Urinary bladder (tissue), 3 donors: ENCODE measurements at regions not wholly inside any gene's neighbourhood (a gene's known extent, or its start where the extent isn't known, plus 50 kb on each side); places are given as distances from the start of the nearest gene placed in this dataset.

Source experiments
- DNase-seq: peaks from one replicate; pipeline ENCODE4 v3.0.0-alpha.2; 2015; ENCODE audit errors: extremely low spot score
- H3K27ac ChIP-seq: one replicate; pipeline ENCODE4 v1.5.1; 2013; ENCODE audit warnings: low read depth, mild to moderate bottlenecking, moderate library complexity
- H3K36me3 ChIP-seq: one replicate; pipeline ENCODE4 v1.6.1; 2013; ENCODE audit warnings: mild to moderate bottlenecking, moderate library complexity; ENCODE audit not compliant: insufficient read depth
- H3K4me1 ChIP-seq: one replicate; pipeline ENCODE4 v1.6.1; 2013; ENCODE audit warnings: mild to moderate bottlenecking, moderate library complexity; ENCODE audit not compliant: insufficient read depth
- H3K4me3 ChIP-seq: one replicate; pipeline ENCODE4 v1.5.1; 2013; ENCODE audit warnings: low read depth, low read length
- WGBS: extraction: QIAGEN DNeasy Blood & Tissue Kit; methylation state at CpG from one replicate; pipeline ENCODE4 v1.1.7; 2013; 5-methylcytosine and 5-hydroxymethylcytosine counted together
- donor health status: healthy with polysubstance abuse.
- donor health status: healthy.

DNA sequence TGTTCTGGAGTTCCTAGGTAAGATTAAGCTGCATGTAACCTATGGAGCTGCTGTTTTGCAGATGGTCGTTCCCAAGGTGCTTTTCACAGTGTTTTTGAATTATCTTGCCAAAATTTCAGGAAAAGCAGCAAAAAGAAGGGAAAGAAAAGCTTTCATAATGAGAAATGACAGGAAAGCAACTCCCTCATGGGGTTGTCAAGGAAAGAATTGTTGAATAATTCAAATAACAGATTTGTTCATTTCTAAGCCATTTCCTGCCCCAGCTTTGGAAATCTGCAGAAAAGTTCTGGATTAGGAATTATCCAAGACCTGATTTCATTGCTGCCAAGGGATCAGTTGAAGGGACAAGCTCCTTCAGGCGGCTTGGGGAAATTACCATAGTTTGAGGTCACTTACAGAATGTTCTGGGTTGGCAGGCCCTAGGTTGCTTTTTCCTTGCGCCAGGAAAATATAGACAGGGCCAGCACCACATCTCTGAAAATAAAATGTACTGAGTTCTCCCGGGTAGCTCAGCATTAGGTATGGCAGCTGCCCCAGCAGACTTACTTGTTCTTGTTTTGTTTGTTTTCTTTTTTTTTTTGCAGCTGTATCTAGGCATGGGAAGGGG lies 354.7 kb downstream of the STIM2 start:
- Histone ChIP-seq H3K27ac (no peak overlapping the region), H3K4me3 (no peak overlapping the region), H3K36me3 (no peaks in the 10 kb centered on the region), H3K4me1 (no peaks in the 10 kb centered on the region)
- WGBS: 75% methylated on average over 4 of the region's 4 CpGs
- no peak for DNase-seq

DNA sequence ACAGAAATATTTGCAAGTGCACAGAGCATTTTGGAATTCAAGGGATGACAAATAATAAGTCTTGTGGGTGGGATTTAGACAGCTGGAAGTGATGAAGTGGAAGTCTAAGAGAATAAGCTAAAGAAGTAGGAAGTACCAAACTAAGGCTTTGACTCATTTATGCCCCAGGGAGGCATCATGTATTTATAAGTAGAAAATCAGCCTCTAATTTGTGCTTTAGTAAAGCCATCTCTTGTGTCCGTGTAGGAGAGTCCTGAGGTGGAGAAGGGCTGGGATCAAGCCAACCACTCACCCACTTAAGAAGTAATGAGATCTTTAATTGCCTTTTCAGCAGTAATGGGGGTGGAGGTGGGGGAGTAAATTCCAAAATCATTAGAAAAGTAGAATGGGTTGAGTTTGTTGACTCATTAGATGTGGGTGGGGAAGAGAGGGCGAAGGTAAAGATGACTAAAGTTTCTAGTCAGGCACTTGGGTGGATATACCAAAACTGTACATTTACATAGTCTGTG lies 356.7 kb downstream of the STIM2 start:
- Histone ChIP-seq H3K36me3 (no peaks in the 10 kb centered on the region), H3K27ac (no peak overlapping the region), H3K4me3 (no peak overlapping the region), H3K4me1 (no peaks in the 10 kb centered on the region)
- DNase-seq: no peak
- 45% methylated on average over 2 of the region's 2 CpGs for WGBS

DNA sequence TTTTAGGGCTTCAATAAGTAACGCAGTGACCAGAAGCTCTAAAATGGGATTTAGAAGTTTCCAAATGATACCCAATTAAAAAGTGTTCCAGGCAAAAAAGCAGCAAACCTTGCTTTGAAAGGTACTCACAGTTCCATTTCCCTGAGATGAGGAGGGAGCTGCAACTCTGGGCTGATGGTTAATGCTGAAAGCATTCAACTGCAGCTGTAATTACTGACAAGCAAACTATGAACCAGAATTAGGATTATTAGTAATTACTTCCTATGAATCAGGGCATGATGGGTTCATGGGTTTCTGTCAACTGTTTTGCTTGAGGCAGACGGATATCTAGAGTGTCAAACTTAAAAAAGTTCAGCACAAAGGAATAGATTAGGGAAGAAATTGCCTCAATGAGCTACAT lies 357.4 kb downstream of the STIM2 start:
- no peak for DNase-seq
- no peaks in the 10 kb centered on the region for H3K36me3 ChIP-seq
- 31% methylated on average over 2 of the region's 2 CpGs for WGBS
- no peak overlapping the region for H3K27ac ChIP-seq
- no peaks in the 10 kb centered on the region for H3K4me1 ChIP-seq
- H3K4me3 ChIP-seq: no peak overlapping the region

DNA sequence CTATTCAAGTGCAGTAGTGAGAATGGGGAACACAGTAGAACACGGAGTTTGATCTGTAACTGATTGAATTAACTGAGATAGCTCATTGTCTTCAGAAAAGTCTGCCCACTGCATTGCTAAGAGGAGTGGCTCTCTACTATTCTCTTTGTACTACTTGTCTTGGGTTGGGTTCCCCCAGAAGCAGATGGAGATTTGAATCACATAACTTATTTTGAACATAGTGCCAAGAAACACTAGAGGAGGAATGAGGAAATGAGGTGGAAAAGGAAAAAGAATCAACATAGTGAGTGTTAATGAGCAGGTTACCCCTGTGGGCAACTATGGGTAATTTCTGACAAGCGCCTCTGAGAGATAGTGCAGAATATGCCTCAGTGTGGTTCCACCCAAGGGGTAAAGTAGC lies 362.7 kb downstream of the STIM2 start:
- Histone ChIP-seq H3K27ac (no peak overlapping the region), H3K4me1 (no peaks in the 10 kb centered on the region), H3K4me3 (no peak overlapping the region), H3K36me3 (no peaks in the 10 kb centered on the region)
- DNase-seq: no peak
- WGBS: 80% methylated on average over 2 of the region's 2 CpGs

DNA sequence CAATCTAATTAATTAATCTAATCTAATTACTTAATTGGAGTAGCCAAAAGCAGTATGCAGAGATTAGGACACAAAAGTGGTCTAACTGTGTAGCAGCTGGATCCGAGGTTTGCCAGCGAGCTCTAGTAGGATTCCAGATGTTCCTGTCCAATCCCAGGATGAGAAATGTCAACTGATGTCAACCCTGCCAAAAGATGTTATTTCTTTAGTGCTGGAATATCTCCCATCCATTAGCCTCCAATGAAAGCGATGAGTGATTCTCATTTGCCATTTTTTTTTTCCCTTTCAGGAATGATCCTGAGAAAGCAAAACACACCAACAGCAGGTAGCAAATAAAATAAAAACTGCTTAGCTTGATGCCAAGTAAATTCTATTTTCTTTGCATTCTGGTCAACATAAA lies 372.9 kb downstream of the STIM2 start:
- no peaks in the 10 kb centered on the region for H3K36me3 ChIP-seq
- DNase-seq: no peak
- H3K4me1 ChIP-seq: no peaks in the 10 kb centered on the region
- 72% methylated on average over 3 of the region's 3 CpGs for WGBS
- no peak overlapping the region for H3K27ac ChIP-seq
- H3K4me3 ChIP-seq: no peak overlapping the region

DNA sequence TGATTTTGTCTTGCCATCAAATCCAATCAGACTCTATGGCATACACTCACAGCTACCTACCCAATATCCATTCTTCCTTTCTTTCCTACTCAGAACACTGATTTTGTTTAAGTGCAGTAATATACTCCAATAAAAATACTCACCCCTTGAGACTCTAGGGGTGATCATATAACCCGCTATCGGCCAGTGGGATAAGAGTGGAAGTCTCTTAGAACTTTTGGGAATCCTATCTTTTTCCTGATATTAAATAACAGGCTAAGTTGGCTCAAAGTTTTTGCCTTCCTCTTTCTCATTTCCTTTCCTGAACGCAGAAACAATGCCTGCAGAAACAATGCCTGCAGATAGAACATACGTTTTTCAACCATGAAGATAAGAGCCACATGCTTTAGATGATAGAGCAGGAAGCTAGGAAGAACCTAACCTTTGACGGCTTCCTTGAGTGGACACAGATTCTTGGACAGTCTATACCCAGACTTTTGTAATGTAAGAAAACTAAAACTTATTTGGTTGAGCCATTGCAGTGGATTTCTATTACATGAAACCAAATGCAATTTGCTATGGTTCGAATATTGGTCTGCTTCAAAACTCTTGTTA lies 373.8 kb downstream of the STIM2 start:
- no peak for DNase-seq
- Histone ChIP-seq H3K27ac (no peak overlapping the region), H3K36me3 (no peaks in the 10 kb centered on the region), H3K4me1 (no peaks in the 10 kb centered on the region), H3K4me3 (no peak overlapping the region)
- WGBS: 70% methylated on average over 6 of the region's 6 CpGs

DNA sequence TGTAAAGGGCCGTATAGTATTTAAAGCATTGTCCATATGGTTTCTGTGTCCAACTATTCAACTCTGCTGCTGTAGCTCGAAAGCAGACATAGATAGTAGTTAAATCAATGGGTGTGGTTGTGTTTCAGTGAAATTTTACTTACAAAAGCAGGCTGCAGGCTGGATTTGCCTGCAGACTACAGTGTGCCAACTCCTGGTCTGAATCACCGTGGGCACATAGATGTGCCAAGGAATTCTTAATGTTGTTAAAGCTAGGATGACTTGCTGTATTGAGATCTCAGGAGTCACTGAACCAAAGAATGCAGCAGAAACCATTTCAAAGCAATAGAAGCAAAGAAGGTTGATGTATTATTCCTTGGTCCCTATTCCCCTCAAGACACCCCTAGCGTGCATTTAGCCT lies 379.0 kb downstream of the STIM2 start:
- WGBS: 82% methylated on average over 4 of the region's 4 CpGs
- DNase-seq: no peak
- no peaks in the 10 kb centered on the region for H3K4me1 ChIP-seq
- H3K36me3 ChIP-seq: no peaks in the 10 kb centered on the region
- no peak overlapping the region for H3K4me3 ChIP-seq
- H3K27ac ChIP-seq: no peak overlapping the region

DNA sequence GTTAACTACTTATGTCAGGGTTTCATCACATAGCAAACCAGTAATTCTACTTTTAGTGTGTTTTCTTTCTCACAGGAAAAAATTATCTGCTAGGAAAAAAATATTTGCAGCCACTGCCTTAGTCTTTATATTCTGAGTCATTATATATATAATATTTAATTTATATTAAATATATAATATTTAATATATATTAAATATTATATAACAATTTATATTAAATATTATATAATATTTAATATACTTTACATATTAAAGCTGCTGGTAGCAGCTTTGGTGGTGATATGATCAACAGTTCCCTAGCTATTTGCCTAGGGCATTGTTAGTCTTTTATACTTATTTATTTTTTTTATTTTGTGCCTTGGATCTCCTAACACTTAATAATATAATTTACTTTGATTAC lies 381.6 kb downstream of the STIM2 start:
- no peak for DNase-seq
- no peaks in the 10 kb centered on the region for H3K4me1 ChIP-seq
- H3K4me3 ChIP-seq: no peak overlapping the region
- H3K36me3 ChIP-seq: no peaks in the 10 kb centered on the region
- H3K27ac ChIP-seq: no peak overlapping the region

DNA sequence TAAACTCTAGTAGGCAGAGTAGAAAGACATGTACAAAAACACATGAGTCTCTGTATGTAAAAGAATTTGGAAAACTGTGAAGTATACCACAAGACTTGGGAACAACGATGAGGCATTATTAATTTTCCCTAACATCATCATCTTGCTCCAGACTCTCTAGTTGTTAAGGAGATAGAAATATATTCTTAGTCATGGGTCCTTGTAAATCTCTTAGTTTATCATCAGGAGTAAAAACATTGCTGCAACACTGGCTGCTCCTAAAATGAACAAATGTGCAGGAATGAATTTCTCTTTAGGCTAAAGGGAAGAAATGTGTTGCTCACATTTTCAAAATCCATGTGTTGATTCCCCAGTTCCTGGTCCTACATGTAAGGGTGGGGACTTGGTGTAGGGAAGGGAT lies 384.6 kb downstream of the STIM2 start:
- 58% methylated on average over 1 of the region's 1 CpG for WGBS
- H3K36me3 ChIP-seq: no peaks in the 10 kb centered on the region
- DNase-seq: no peak
- H3K4me1 ChIP-seq: no peaks in the 10 kb centered on the region
- H3K27ac ChIP-seq: no peak overlapping the region
- no peak overlapping the region for H3K4me3 ChIP-seq

DNA sequence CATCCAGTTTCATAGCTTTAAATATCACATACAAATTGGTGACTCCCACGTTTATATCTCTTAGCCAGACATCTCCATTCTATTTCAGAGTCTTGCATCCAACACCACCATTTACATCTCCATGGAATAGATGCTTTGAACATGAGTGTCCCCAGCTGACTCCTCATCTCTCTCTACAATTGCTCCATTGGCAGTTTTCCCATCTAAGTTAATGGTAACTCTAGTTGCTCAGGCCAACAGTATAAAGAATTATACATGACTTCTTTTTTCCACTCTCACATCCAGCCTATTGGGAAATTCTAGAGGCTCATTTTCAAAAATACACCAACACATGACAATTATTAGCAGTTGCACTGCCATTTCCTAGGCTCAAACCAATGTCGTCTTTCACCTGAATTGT lies 388.2 kb downstream of the STIM2 start:
- Histone ChIP-seq H3K4me3 (no peak overlapping the region), H3K4me1 (no peaks in the 10 kb centered on the region), H3K36me3 (no peaks in the 10 kb centered on the region), H3K27ac (no peak overlapping the region)
- 61% methylated on average over 2 of the region's 2 CpGs for WGBS
- no peak for DNase-seq

DNA sequence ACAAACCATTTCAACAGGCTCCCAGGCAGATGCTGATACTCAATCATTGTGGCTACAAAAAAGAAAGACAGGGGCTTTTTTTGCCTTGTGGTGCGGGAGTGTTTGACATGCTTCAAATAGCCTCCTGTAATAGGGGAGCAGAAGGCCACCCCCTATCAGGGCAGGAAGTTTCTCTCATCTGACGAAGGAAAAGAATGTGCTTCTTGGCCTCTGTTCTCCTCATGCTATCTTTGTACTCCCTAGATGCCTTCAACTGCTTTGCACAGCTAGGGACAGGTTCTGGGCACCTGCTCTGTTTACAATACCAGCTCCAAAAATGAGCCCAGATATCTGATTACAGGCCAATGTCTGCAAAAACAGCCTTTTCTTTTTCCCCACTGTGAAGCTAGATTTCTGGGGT lies 391.1 kb downstream of the STIM2 start:
- H3K27ac ChIP-seq: no peak overlapping the region
- no peaks in the 10 kb centered on the region for H3K4me1 ChIP-seq
- H3K4me3 ChIP-seq: no peak overlapping the region
- H3K36me3 ChIP-seq: no peaks in the 10 kb centered on the region
- 33% methylated on average over 2 of the region's 2 CpGs for WGBS
- DNase-seq: no peak

DNA sequence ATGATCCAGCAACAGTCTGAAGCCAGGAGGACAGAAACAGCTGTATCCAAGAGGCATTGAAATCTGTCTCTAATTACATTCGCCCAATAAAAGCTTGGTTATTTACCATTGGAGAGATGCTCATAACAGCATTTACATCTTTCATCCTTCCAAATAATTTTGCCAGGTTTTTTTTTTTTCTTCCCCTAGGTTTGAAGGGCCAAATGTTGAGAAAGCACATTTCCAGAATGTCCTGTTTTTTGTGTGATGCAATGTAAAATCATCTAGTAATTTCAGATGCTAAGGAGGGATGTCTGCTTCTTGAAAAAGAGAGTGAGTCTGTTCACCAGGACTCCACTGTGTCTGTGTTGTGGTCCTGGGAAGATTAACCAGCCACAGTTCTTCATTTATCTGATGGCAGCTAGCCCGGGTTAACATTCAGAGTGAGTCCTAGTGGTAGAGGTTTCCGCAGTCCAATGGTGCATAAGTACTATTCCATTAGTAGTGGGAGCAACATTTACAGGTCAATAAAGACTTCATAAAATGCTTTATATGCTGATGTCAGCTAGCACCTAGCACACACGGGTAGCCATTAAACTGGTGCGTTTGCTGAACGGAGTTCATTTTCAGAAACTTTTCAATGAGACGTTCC lies 406.8 kb downstream of the STIM2 start:
- DNase-seq: peak; percentile 2
- Histone ChIP-seq H3K36me3 (no peaks in the 10 kb centered on the region), H3K27ac (no peak overlapping the region), H3K4me1 (no peaks in the 10 kb centered on the region), H3K4me3 (no peak overlapping the region)
- 22% methylated on average over 7 of the region's 7 CpGs for WGBS

DNA sequence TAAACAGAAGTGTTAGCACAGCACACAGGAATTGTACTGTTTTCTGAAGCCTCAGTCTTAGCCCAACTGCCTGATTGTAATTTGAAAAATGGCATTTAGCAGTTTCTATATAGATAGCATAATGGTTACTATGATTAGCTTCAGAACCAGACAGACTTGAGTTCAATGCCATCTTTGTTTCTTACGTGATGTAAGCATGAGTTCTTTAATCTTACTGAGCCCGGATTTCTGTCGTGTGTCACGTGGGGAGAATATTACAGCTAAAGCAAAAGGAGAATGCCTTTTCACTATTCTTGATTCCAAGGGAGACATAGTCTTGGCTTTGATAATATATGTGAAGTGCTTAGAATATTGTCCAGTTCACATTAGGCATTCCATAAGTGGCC lies 407.3 kb downstream of the STIM2 start:
- whole genome bisulfite sequencing: 40% methylated on average over 4 of the region's 4 CpGs
- no peak overlapping the region for H3K27ac ChIP-seq
- no peak for DNase-seq
- H3K36me3 ChIP-seq: no peaks in the 10 kb centered on the region
- H3K4me1 ChIP-seq: no peaks in the 10 kb centered on the region
- H3K4me3 ChIP-seq: no peak overlapping the region

DNA sequence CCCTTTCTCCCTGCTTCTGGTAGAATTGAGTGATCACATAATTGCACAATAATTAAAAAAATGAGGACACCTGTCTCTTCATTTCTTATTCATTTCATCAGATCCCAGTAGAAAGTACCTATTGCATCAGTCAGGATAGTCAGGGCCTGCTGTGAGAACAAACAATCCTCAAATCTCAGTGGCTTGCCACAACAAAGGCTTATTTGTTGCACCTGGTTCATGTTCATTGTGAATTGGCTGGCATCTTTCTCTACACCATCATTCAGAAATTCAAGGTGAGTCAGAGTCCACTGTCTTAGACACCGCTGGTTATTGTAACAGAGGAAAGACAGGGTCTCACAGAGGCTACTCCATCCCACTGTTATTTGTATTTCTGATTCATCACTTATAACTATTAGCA lies 409.8 kb downstream of the STIM2 start:
- H3K36me3 ChIP-seq: no peaks in the 10 kb centered on the region
- WGBS: 78% methylated on average over 1 of the region's 1 CpG
- no peak overlapping the region for H3K27ac ChIP-seq
- H3K4me3 ChIP-seq: no peak overlapping the region
- no peak for DNase-seq
- H3K4me1 ChIP-seq: no peaks in the 10 kb centered on the region
